Endothelial cell of umbilical vein (primary cell): ENCODE measurements at regions not wholly inside any gene's neighbourhood (a gene's known extent, or its start where the extent isn't known, plus 50 kb on each side); places are given as distances from the start of the nearest gene placed in this dataset.

Experiments
- BruUV-seq: library from RNA; stranded (reverse); fragments of 400-500 nt; replicated peaks from 2 replicates; lab custom pipeline; 2021; lab: Mats Ljungman, UMichigan
- CTCF ChIA-PET: fragments of 300-600, 350-600 bp; sonication (Branson Sonifier 250); formaldehyde crosslinking; loops from one replicate; lab custom pipeline; 2021; ENCODE audit warnings: antibody characterized with exemption, inconsistent platforms; lab: Charles Lee
- POLR2A ChIA-PET: fragments of 300-600, 350-600 bp; sonication (Branson Sonifier 250); formaldehyde crosslinking; loops from one replicate; lab custom pipeline; 2021; ENCODE audit warnings: antibody characterized with exemption, inconsistent platforms; lab: Charles Lee
- DNase-seq: peaks from one replicate; pipeline ENCODE4 v3.0.0-alpha.2; 2011; ENCODE audit warnings: low read depth, low spot score
- FAIRE-seq: peaks from 2 replicates; lab custom pipeline; 2011; peaks lifted over from hg19 to GRCh38; lab: Jason Lieb, UNC
- H2AFZ ChIP-seq: 2 replicates; pipeline ENCODE4 v1.6.0; 2012; ENCODE audit warnings: low read depth, low read length, control low read depth, inconsistent platforms
- H3K27ac ChIP-seq: 2 replicates; pipeline ENCODE4 v1.5.1; 2011; ENCODE audit warnings: low read depth, mild to moderate bottlenecking, control low read depth, low read length, moderate library complexity; ENCODE audit not compliant: insufficient read depth
- H3K27me3 ChIP-seq, 2 experiments: 2 replicates each; pipeline versions ENCODE4 v1.6.0 to v1.6.1; 2011; ENCODE audit warnings: low read length in 2 of 2, mixed read lengths in 1 of 2; ENCODE audit not compliant: control insufficient read depth in 2 of 2, insufficient read depth in 2 of 2
- H3K36me3 ChIP-seq, 2 experiments: 2 replicates in 1 of 2; 3 replicates in 1 of 2; pipeline ENCODE4 v1.5.1; 2011; ENCODE audit warnings: low read length in 2 of 2, mild to moderate bottlenecking in 1 of 2, moderate library complexity in 1 of 2; ENCODE audit not compliant: control insufficient read depth in 2 of 2, insufficient read depth in 2 of 2; ENCODE audit errors: extremely low read depth in 1 of 2
- H3K4me1 ChIP-seq: 3 replicates; pipeline ENCODE4 v1.5.1; 2011; ENCODE audit warnings: mild to moderate bottlenecking, low read length; ENCODE audit not compliant: control insufficient read depth, insufficient read depth; ENCODE audit errors: extremely low read depth
- H3K4me2 ChIP-seq: 2 replicates; pipeline ENCODE4 v1.6.1; 2011; ENCODE audit warnings: low read length, control low read depth, mixed read lengths; ENCODE audit not compliant: insufficient read depth
- H3K4me3 ChIP-seq, 3 experiments: fragments of 200-600 bp in 1 of 3; sonication (generic), shearing (Covaris generic) in 1 of 3; replicated peaks in 1 of 3; 2 replicates each; pipeline ENCODE4 v1.5.1; 2011 to 2016; ENCODE audit warnings: control low read depth in 3 of 3, low read length in 3 of 3, mild to moderate bottlenecking in 2 of 3, inconsistent platforms in 1 of 3, low read depth in 1 of 3, moderate library complexity in 1 of 3; ENCODE audit not compliant: insufficient read depth in 1 of 3
- H3K79me2 ChIP-seq: 2 replicates; pipeline ENCODE4 v1.6.0; 2012; ENCODE audit warnings: low read length, inconsistent platforms; ENCODE audit not compliant: control insufficient read depth, insufficient read depth
- H3K9ac ChIP-seq: replicated peaks from 2 replicates; pipeline ENCODE3; 2011; ENCODE audit warnings: low read length, control low read depth; ENCODE audit not compliant: insufficient read depth; ENCODE audit errors: extremely low read depth
- H3K9me1 ChIP-seq: replicated peaks from 3 replicates; pipeline ENCODE4 v1.6.0; 2011; ENCODE audit warnings: mild to moderate bottlenecking, low read length; ENCODE audit not compliant: control insufficient read depth, insufficient read depth; ENCODE audit errors: extremely low read depth
- H3K9me3 ChIP-seq: replicated peaks from 2 replicates; pipeline ENCODE4 v1.5.1; 2012; ENCODE audit warnings: low read length, inconsistent platforms; ENCODE audit not compliant: control insufficient read depth, insufficient read depth
- H4K20me1 ChIP-seq: replicated peaks from 2 replicates; pipeline ENCODE3; 2011; ENCODE audit warnings: mild to moderate bottlenecking, low read length; ENCODE audit not compliant: control insufficient read depth, insufficient read depth; ENCODE audit errors: extremely low read depth
- CTCF ChIP-seq, 2 donors: IDR thresholded peaks; 1 replicate in 1 of 2; 2 replicates in 1 of 2; pipeline ENCODE4 v1.5.1; 2011; ENCODE audit warnings: low read length in 2 of 2, mild to moderate bottlenecking in 2 of 2, moderate library complexity in 2 of 2, control low read depth in 1 of 2, inconsistent platforms in 1 of 2, low read depth in 1 of 2; ENCODE audit not compliant: insufficient read depth in 1 of 2; ENCODE audit errors: extremely low read depth in 1 of 2
- EZH2 ChIP-seq: IDR thresholded peaks from 2 replicates; pipeline ENCODE4 v1.6.1; 2012; ENCODE audit warnings: borderline replicate concordance, low read depth, mild to moderate bottlenecking, moderate library complexity, low read length, inconsistent platforms; ENCODE audit not compliant: severe bottlenecking
- FOS ChIP-seq: IDR thresholded peaks from 2 replicates; pipeline ENCODE4 v1.6.1; 2011; ENCODE audit warnings: mild to moderate bottlenecking, low read length, moderate library complexity, borderline replicate concordance; ENCODE audit not compliant: insufficient read depth
- GATA2 ChIP-seq: IDR thresholded peaks from 2 replicates; pipeline ENCODE4 v1.7.0; 2011; ENCODE audit warnings: low read depth, mild to moderate bottlenecking, moderate library complexity, mixed read lengths, low read length; ENCODE audit not compliant: insufficient read length, insufficient read depth
- JUN ChIP-seq: IDR thresholded peaks from 2 replicates; pipeline ENCODE4 v1.6.1; 2011; ENCODE audit warnings: borderline replicate concordance, low read depth; ENCODE audit not compliant: insufficient read length, insufficient read depth
- MAX ChIP-seq: IDR thresholded peaks from 2 replicates; pipeline ENCODE4 v1.6.1; 2011; ENCODE audit not compliant: insufficient read depth, insufficient read length
- MYC ChIP-seq: IDR thresholded peaks from one replicate; pipeline ENCODE4 v1.6.1; 2011; ENCODE audit warnings: mild to moderate bottlenecking, low read depth, low read length
- POLR2A ChIP-seq: IDR thresholded peaks from 2 replicates; pipeline ENCODE4 v1.6.1; 2012; ENCODE audit warnings: low read depth, mild to moderate bottlenecking, control low read depth, low read length
- POLR2AphosphoS5 ChIP-seq: IDR thresholded peaks from 2 replicates; pipeline ENCODE4 v1.6.1; 2012; ENCODE audit warnings: low read depth, mild to moderate bottlenecking, control low read depth, low read length, moderate library complexity; ENCODE audit not compliant: insufficient read depth
- dilution Hi-C: fragments of 300-500 bp; cut with MboI; formaldehyde crosslinking; loops from one replicate; pipeline ENCODE4 v1.15.0; 2019; ENCODE audit warnings: low sequenced_read_pairs; ENCODE audit not compliant: extremely low pct_ligation_motif_present
- intact Hi-C: fragments of 100-400 bp; cut with micrococcal nuclease; formaldehyde crosslinking; loops from one replicate; pipeline ENCODE4 v1.10.0; 2022

- FAIRE-seq = no peak
- dilution Hi-C loops = no loop called here
- Histone ChIP-seq H3K9me1 (no peaks in the 10 kb centered on the region), H3K4me1 (no peaks in the 10 kb centered on the region), H3K27me3 (no peaks in the 10 kb centered on the region), H3K9me3 (no peaks in the 10 kb centered on the region), H3K4me2 (no peak overlapping the region), H3K4me3 (no peak overlapping the region), H2AFZ (no peak overlapping the region), H3K79me2 (no peaks in the 10 kb centered on the region), H3K27ac (no peak overlapping the region), H3K36me3 (no peaks in the 10 kb centered on the region), H3K9ac (no peak overlapping the region), H4K20me1 (no peaks in the 10 kb centered on the region)
- ChIA-PET CTCF (no interaction called here), POLR2A (no interaction called here)
- DNase-seq = no peak
- no peak for TF ChIP-seq GATA2
- no peak for TF ChIP-seq CTCF (IDR thresholded peaks at IDR 0.05; ENCODE audit: extremely low read depth in 1 of 2, insufficient read depth in 1 of 2, low read depth in 1 of 2, low read length in 2 of 2)
- no peak for TF ChIP-seq JUN
- TF ChIP-seq FOS = no peak
- TF ChIP-seq POLR2A = no peak
- no peak for TF ChIP-seq EZH2
- TF ChIP-seq MYC = no peak
- TF ChIP-seq POLR2AphosphoS5 = no peak
- TF ChIP-seq MAX = no peak
- BruUV-seq = no TSS peak
- intact Hi-C loops = no loop called here
These were observed 509.0 kb upstream of the NECTIN3 start for GRCh38 chr3:110562621-110563020.
